Endothelial cell of umbilical vein (primary cell): ENCODE measurements at regions not wholly inside any gene's neighbourhood (a gene's known extent, or its start where the extent isn't known, plus 50 kb on each side); places are given as distances from the start of the nearest gene placed in this dataset.

Experiments
- BruUV-seq: library from RNA; stranded (reverse); fragments of 400-500 nt; replicated peaks from 2 replicates; lab custom pipeline; 2021; lab: Mats Ljungman, UMichigan
- CTCF ChIA-PET: fragments of 300-600, 350-600 bp; sonication (Branson Sonifier 250); formaldehyde crosslinking; loops from one replicate; lab custom pipeline; 2021; ENCODE audit warnings: antibody characterized with exemption, inconsistent platforms; lab: Charles Lee
- POLR2A ChIA-PET: fragments of 300-600, 350-600 bp; sonication (Branson Sonifier 250); formaldehyde crosslinking; loops from one replicate; lab custom pipeline; 2021; ENCODE audit warnings: antibody characterized with exemption, inconsistent platforms; lab: Charles Lee
- DNase-seq: peaks from one replicate; pipeline ENCODE4 v3.0.0-alpha.2; 2011; ENCODE audit warnings: low read depth, low spot score
- FAIRE-seq: peaks from 2 replicates; lab custom pipeline; 2011; peaks lifted over from hg19 to GRCh38; lab: Jason Lieb, UNC
- H2AFZ ChIP-seq: 2 replicates; pipeline ENCODE4 v1.6.0; 2012; ENCODE audit warnings: low read depth, low read length, control low read depth, inconsistent platforms
- H3K27ac ChIP-seq: 2 replicates; pipeline ENCODE4 v1.5.1; 2011; ENCODE audit warnings: low read depth, mild to moderate bottlenecking, control low read depth, low read length, moderate library complexity; ENCODE audit not compliant: insufficient read depth
- H3K27me3 ChIP-seq, 2 experiments: 2 replicates each; pipeline versions ENCODE4 v1.6.0 to v1.6.1; 2011; ENCODE audit warnings: low read length in 2 of 2, mixed read lengths in 1 of 2; ENCODE audit not compliant: control insufficient read depth in 2 of 2, insufficient read depth in 2 of 2
- H3K36me3 ChIP-seq, 2 experiments: 2 replicates in 1 of 2; 3 replicates in 1 of 2; pipeline ENCODE4 v1.5.1; 2011; ENCODE audit warnings: low read length in 2 of 2, mild to moderate bottlenecking in 1 of 2, moderate library complexity in 1 of 2; ENCODE audit not compliant: control insufficient read depth in 2 of 2, insufficient read depth in 2 of 2; ENCODE audit errors: extremely low read depth in 1 of 2
- H3K4me1 ChIP-seq: 3 replicates; pipeline ENCODE4 v1.5.1; 2011; ENCODE audit warnings: mild to moderate bottlenecking, low read length; ENCODE audit not compliant: control insufficient read depth, insufficient read depth; ENCODE audit errors: extremely low read depth
- H3K4me2 ChIP-seq: 2 replicates; pipeline ENCODE4 v1.6.1; 2011; ENCODE audit warnings: low read length, control low read depth, mixed read lengths; ENCODE audit not compliant: insufficient read depth
- H3K4me3 ChIP-seq, 3 experiments: fragments of 200-600 bp in 1 of 3; sonication (generic), shearing (Covaris generic) in 1 of 3; replicated peaks in 1 of 3; 2 replicates each; pipeline ENCODE4 v1.5.1; 2011 to 2016; ENCODE audit warnings: control low read depth in 3 of 3, low read length in 3 of 3, mild to moderate bottlenecking in 2 of 3, inconsistent platforms in 1 of 3, low read depth in 1 of 3, moderate library complexity in 1 of 3; ENCODE audit not compliant: insufficient read depth in 1 of 3
- H3K79me2 ChIP-seq: 2 replicates; pipeline ENCODE4 v1.6.0; 2012; ENCODE audit warnings: low read length, inconsistent platforms; ENCODE audit not compliant: control insufficient read depth, insufficient read depth
- H3K9ac ChIP-seq: replicated peaks from 2 replicates; pipeline ENCODE3; 2011; ENCODE audit warnings: low read length, control low read depth; ENCODE audit not compliant: insufficient read depth; ENCODE audit errors: extremely low read depth
- H3K9me1 ChIP-seq: replicated peaks from 3 replicates; pipeline ENCODE4 v1.6.0; 2011; ENCODE audit warnings: mild to moderate bottlenecking, low read length; ENCODE audit not compliant: control insufficient read depth, insufficient read depth; ENCODE audit errors: extremely low read depth
- H3K9me3 ChIP-seq: replicated peaks from 2 replicates; pipeline ENCODE4 v1.5.1; 2012; ENCODE audit warnings: low read length, inconsistent platforms; ENCODE audit not compliant: control insufficient read depth, insufficient read depth
- H4K20me1 ChIP-seq: replicated peaks from 2 replicates; pipeline ENCODE3; 2011; ENCODE audit warnings: mild to moderate bottlenecking, low read length; ENCODE audit not compliant: control insufficient read depth, insufficient read depth; ENCODE audit errors: extremely low read depth
- EZH2 ChIP-seq: IDR thresholded peaks from 2 replicates; pipeline ENCODE4 v1.6.1; 2012; ENCODE audit warnings: borderline replicate concordance, low read depth, mild to moderate bottlenecking, moderate library complexity, low read length, inconsistent platforms; ENCODE audit not compliant: severe bottlenecking
- FOS ChIP-seq: IDR thresholded peaks from 2 replicates; pipeline ENCODE4 v1.6.1; 2011; ENCODE audit warnings: mild to moderate bottlenecking, low read length, moderate library complexity, borderline replicate concordance; ENCODE audit not compliant: insufficient read depth
- GATA2 ChIP-seq: IDR thresholded peaks from 2 replicates; pipeline ENCODE4 v1.7.0; 2011; ENCODE audit warnings: low read depth, mild to moderate bottlenecking, moderate library complexity, mixed read lengths, low read length; ENCODE audit not compliant: insufficient read length, insufficient read depth
- JUN ChIP-seq: IDR thresholded peaks from 2 replicates; pipeline ENCODE4 v1.6.1; 2011; ENCODE audit warnings: borderline replicate concordance, low read depth; ENCODE audit not compliant: insufficient read length, insufficient read depth
- MYC ChIP-seq: IDR thresholded peaks from one replicate; pipeline ENCODE4 v1.6.1; 2011; ENCODE audit warnings: mild to moderate bottlenecking, low read depth, low read length
- POLR2A ChIP-seq: IDR thresholded peaks from 2 replicates; pipeline ENCODE4 v1.6.1; 2012; ENCODE audit warnings: low read depth, mild to moderate bottlenecking, control low read depth, low read length
- POLR2AphosphoS5 ChIP-seq: IDR thresholded peaks from 2 replicates; pipeline ENCODE4 v1.6.1; 2012; ENCODE audit warnings: low read depth, mild to moderate bottlenecking, control low read depth, low read length, moderate library complexity; ENCODE audit not compliant: insufficient read depth
- dilution Hi-C: fragments of 300-500 bp; cut with MboI; formaldehyde crosslinking; loops from one replicate; pipeline ENCODE4 v1.15.0; 2019; ENCODE audit warnings: low sequenced_read_pairs; ENCODE audit not compliant: extremely low pct_ligation_motif_present
- intact Hi-C: fragments of 100-400 bp; cut with micrococcal nuclease; formaldehyde crosslinking; loops from one replicate; pipeline ENCODE4 v1.10.0; 2022
- TF ChIP-seq, protein P1 (sequence below), 2 donors: IDR thresholded peaks; 1 replicate in 1 of 2; 2 replicates in 1 of 2; pipeline ENCODE4 v1.5.1; 2011; ENCODE audit warnings: low read length in 2 of 2, mild to moderate bottlenecking in 2 of 2, moderate library complexity in 2 of 2, control low read depth in 1 of 2, inconsistent platforms in 1 of 2, low read depth in 1 of 2; ENCODE audit not compliant: insufficient read depth in 1 of 2; ENCODE audit errors: extremely low read depth in 1 of 2
- TF ChIP-seq, protein P2 (sequence below): IDR thresholded peaks from 2 replicates; pipeline ENCODE4 v1.6.1; 2011; ENCODE audit not compliant: insufficient read depth, insufficient read length

GRCh38 chr14:22188318-22188717 lies 400.7 kb downstream of the DAD1 start:
- BruUV-seq: no TSS peak
- dilution Hi-C loops (no loop called here), intact Hi-C loops (no loop called here)
- CTCF ChIA-PET: interaction anchor here (1.6 kb wide), 1 partner anchor 13 kb away, joined by 5 read pairs; no protein-coding TSS in a partner anchor
- FAIRE-seq: no peak
- Histone ChIP-seq H4K20me1 (no peaks in the 10 kb centered on the region), H3K9ac (no peak overlapping the region), H2AFZ (no peak overlapping the region), H3K4me2 (no peak overlapping the region), H3K4me1 (peaks cover 10% of the 10 kb centered on the region), H3K27me3 (no peaks in the 10 kb centered on the region), H3K9me1 (no peaks in the 10 kb centered on the region), H3K36me3 (no peaks in the 10 kb centered on the region), H3K27ac (no peak overlapping the region), H3K4me3 (no peak overlapping the region), H3K79me2 (no peaks in the 10 kb centered on the region), H3K9me3 (no peaks in the 10 kb centered on the region)
- DNase-seq: no peak
- TF ChIP-seq, protein P1, sequence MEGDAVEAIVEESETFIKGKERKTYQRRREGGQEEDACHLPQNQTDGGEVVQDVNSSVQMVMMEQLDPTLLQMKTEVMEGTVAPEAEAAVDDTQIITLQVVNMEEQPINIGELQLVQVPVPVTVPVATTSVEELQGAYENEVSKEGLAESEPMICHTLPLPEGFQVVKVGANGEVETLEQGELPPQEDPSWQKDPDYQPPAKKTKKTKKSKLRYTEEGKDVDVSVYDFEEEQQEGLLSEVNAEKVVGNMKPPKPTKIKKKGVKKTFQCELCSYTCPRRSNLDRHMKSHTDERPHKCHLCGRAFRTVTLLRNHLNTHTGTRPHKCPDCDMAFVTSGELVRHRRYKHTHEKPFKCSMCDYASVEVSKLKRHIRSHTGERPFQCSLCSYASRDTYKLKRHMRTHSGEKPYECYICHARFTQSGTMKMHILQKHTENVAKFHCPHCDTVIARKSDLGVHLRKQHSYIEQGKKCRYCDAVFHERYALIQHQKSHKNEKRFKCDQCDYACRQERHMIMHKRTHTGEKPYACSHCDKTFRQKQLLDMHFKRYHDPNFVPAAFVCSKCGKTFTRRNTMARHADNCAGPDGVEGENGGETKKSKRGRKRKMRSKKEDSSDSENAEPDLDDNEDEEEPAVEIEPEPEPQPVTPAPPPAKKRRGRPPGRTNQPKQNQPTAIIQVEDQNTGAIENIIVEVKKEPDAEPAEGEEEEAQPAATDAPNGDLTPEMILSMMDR (IDR thresholded peaks at IDR 0.05; ENCODE audit: extremely low read depth in 1 of 2, insufficient read depth in 1 of 2, low read depth in 1 of 2, low read length in 2 of 2): no peak
- TF ChIP-seq, protein P2, sequence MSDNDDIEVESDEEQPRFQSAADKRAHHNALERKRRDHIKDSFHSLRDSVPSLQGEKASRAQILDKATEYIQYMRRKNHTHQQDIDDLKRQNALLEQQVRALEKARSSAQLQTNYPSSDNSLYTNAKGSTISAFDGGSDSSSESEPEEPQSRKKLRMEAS: no peak
- no peak for TF ChIP-seq POLR2A
- TF ChIP-seq GATA2: no peak
- TF ChIP-seq EZH2: no peak
- no peak for TF ChIP-seq MYC
- no peak for TF ChIP-seq JUN
- TF ChIP-seq POLR2AphosphoS5: no peak
- TF ChIP-seq FOS: no peak
- POLR2A ChIA-PET: no interaction called here
